ENCODE measurements at regions not wholly inside any gene's neighbourhood (a gene's known extent, or its start where the extent isn't known, plus 50 kb on each side); places are given as distances from the start of the nearest gene placed in this dataset.

- no peak for TF ChIP-seq CTCF (conservative IDR thresholded peaks at IDR 0.05; ENCODE audit: low read depth, low read length)
- H3K4me3 ChIP-seq (ENCODE audit: low read depth, low read length), result no peak overlapping the region
- no peak for DNase-seq (ENCODE audit: low read depth)
Measured at GRCh38 chr21:19941626-19942025, 1056.6 kb upstream of the NCAM2 start.

DNA sequence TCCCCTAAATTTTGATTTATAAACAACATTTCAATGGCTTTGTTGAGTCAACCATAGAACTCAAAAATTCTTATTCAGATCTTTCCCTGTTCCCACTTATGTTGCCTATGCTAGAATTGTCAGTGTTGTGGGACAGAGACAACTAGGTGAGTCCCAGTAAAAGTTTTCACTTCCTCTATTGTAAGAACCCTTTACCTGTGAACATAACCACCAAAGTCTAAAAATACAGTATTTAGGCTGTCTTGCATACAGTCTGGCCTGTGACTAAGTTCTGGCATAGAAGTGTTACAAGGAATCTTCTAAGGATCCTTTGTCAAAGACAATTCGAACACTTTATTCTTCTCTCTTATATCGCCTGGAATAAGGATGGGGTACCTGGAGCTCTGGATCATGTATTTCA, 1047.9 kb upstream of the NCAM2 start:
- no peak for DNase-seq (ENCODE audit: low read depth)
- no peak for TF ChIP-seq CTCF (conservative IDR thresholded peaks at IDR 0.05; ENCODE audit: low read depth, low read length)
- H3K4me3 ChIP-seq (ENCODE audit: low read depth, low read length), result no peak overlapping the region

- no peak overlapping the region for H3K4me3 ChIP-seq (ENCODE audit: low read depth, low read length)
- DNase-seq (ENCODE audit: low read depth), result no peak
- TF ChIP-seq CTCF (conservative IDR thresholded peaks at IDR 0.05; ENCODE audit: low read depth, low read length), result no peak
Measured at GRCh38 chr21:19969156-19969555, 1029.1 kb upstream of the NCAM2 start.

DNA sequence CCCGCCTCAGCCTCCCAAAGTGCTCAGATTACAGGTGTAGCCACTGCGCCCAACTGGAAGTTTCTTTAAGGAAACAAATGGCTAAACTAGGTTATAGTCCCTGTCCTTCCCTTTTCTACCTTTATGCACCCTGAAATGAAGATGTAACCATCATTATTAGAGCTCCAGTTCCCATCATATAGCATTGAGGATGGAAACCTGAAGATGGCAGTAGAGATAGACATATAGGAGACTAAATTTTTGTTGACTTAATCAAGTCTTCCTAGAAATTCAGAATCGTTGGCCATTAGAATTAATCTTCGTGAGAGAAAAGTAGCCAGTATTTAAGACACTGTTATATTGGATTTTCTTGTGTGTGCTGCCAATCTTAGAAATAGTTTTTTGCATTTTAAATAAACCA, 1016.3 kb upstream of the NCAM2 start:
- H3K4me3 ChIP-seq (ENCODE audit: low read depth, low read length), result no peak overlapping the region
- TF ChIP-seq CTCF (conservative IDR thresholded peaks at IDR 0.05; ENCODE audit: low read depth, low read length), result no peak
- DNase-seq (ENCODE audit: low read depth), result no peak

GRCh38 chr21:19986396-19986795, 1011.8 kb upstream of the NCAM2 start:
- no peak for TF ChIP-seq CTCF (conservative IDR thresholded peaks at IDR 0.05; ENCODE audit: low read depth, low read length)
- DNase-seq (ENCODE audit: low read depth), result no peak
- H3K4me3 ChIP-seq (ENCODE audit: low read depth, low read length), result no peak overlapping the region

DNA sequence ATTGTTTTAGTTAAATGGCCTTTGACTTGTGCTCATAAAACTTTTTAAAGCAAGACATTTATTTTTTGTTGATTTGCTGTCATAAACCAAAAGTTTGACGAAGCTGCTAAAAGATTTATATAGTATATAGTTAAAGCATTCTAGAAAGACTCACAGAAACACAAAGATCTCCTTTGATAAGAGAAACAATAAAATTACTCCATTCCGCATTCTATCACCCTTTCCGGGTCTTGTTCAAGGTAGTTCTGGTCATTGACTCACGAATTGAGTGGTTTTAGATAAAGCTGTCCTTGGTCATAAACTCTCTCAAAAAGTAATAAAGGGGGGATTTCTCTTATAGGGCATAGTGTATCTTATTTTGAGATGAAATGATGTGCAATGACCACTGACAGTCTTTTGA, 1010.5 kb upstream of the NCAM2 start:
- no peak for DNase-seq (ENCODE audit: low read depth)
- H3K4me3 ChIP-seq (ENCODE audit: low read depth, low read length), result no peak overlapping the region
- TF ChIP-seq CTCF (conservative IDR thresholded peaks at IDR 0.05; ENCODE audit: low read depth, low read length), result no peak

- no peak overlapping the region for H3K4me3 ChIP-seq (ENCODE audit: low read depth, low read length)
- no peak for DNase-seq (ENCODE audit: low read depth)
- TF ChIP-seq CTCF (conservative IDR thresholded peaks at IDR 0.05; ENCODE audit: low read depth, low read length), result no peak
Measured at GRCh38 chr21:19992540-19992939, 1005.7 kb upstream of the NCAM2 start.

Data from epithelial cell of proximal tubule (primary cell).